IPS-18c (cell line): ENCODE measurements at regions not wholly inside any gene's neighbourhood (a gene's known extent, or its start where the extent isn't known, plus 50 kb on each side); places are given as distances from the start of the nearest gene placed in this dataset.
"Not testable (repeated sequence)": the region's sequence is repeated elsewhere in the genome, so short reads cannot be mapped to it uniquely, and the experiment has no call there.

Source experiments
- H3K4me3 ChIP-seq: 2 replicates; pipeline ENCODE4 v1.7.0; 2013; ENCODE audit warnings: low read depth, mild to moderate bottlenecking, low read length, moderate library complexity; ENCODE audit not compliant: insufficient read depth
- H3K9me3 ChIP-seq: one replicate; pipeline ENCODE4 v1.6.1; 2013; ENCODE audit warnings: mild to moderate bottlenecking, low read length, moderate library complexity; ENCODE audit not compliant: control insufficient read depth, insufficient read depth

DNA sequence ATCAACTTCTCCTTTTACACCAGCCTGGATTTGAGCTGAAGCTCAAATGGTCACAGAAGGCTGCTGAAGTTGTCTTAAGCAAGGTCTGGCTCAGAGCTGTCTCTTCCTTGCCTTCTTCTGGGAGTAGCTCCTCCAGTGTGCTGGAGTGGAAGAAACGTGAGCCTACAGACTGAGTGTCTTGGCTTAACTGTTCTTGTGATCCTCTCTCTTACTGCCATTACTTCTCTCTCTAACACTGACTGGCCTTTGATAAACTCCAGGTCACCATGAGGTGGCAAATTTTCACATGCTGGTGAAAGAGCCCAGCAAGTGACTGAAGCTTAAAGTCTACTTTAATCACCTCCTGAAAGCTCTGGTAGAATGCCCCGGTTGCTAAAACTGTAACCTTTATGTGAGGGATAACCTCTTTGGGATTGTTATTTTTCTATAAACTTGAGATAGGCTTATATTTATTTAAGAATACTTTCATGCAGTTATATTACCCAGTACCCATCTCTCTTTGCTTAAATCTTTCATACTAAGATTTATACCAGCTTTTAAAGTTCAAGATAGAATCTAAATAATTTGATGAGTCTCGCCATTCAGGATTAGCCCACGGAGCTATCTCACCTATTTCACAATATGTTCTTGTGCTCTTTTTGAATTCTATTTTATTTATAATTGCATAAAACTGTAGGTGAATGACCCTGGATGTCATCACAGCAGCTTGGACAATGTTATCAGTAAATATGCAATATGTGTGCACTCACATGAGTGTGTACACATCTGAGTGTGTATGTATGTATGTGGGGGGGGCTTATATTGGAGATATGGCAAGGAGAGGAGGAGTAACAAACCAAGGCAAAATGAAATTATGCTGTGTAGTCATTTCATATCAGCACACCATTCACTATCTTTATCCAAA is 924.0 kb downstream of the LTN1 start:
- Histone ChIP-seq H3K4me3 (no peak overlapping the region; the same call in 1 of the 2 replicates), H3K9me3 (peaks cover 2% of the 10 kb centered on the region)

DNA sequence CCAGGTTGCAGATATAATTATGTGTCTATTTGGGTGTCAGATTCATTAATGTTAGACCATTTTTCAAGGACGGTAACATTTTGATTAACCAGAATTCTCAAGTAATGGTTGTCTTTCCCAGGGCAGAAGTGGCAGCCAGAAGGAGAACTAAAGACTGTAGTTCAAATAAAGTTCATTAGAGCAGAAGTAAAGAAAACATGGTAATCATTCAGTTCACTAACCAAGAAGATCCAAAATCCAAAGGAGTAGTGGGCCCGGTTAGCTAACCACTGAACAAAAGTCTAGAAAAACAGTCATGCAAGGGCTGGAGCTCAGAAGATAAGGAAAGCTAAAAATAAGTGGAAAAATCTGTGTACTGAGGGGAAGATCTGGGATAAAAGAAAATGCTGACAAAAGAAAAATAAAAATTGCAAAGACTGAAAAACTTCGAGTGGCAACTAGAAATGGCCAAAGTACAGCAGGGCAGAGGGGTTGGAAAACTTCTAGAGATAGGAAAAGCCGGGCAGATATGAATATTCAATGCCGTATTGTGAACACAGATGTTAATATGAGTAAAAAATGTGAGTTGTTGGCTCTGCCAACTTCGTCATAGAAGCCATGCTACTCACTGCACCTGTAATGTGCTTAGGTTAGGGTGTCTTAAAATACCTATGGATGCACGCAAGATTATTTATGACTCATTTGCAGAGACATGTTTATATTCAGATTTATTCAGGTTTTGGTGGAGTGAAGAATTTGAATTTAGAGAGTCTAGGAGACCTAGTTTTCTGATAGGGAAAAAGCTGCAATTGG is 925.9 kb downstream of the LTN1 start:
- Histone ChIP-seq H3K4me3 (no peak overlapping the region), H3K9me3 (no peaks in the 10 kb centered on the region)

DNA sequence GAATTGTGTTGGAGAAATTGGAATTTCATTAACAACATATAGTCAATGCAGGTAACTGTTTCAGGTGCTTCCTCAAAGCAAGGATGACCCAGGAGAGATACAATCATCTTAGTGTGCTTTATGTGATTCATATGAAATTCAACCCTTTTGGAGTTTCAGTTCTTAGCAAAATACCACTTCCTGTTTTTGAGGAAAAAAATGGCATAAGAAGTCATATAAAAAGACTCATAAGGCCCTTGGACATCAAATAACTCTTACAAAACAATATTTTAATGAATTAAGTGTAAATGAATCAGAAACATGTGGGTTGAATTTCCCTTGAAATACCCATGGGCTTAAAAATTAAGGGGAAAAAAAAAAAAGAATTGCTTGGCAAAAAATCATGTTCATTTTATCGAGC is 926.6 kb downstream of the LTN1 start:
- H3K4me3 ChIP-seq: no peak overlapping the region

DNA sequence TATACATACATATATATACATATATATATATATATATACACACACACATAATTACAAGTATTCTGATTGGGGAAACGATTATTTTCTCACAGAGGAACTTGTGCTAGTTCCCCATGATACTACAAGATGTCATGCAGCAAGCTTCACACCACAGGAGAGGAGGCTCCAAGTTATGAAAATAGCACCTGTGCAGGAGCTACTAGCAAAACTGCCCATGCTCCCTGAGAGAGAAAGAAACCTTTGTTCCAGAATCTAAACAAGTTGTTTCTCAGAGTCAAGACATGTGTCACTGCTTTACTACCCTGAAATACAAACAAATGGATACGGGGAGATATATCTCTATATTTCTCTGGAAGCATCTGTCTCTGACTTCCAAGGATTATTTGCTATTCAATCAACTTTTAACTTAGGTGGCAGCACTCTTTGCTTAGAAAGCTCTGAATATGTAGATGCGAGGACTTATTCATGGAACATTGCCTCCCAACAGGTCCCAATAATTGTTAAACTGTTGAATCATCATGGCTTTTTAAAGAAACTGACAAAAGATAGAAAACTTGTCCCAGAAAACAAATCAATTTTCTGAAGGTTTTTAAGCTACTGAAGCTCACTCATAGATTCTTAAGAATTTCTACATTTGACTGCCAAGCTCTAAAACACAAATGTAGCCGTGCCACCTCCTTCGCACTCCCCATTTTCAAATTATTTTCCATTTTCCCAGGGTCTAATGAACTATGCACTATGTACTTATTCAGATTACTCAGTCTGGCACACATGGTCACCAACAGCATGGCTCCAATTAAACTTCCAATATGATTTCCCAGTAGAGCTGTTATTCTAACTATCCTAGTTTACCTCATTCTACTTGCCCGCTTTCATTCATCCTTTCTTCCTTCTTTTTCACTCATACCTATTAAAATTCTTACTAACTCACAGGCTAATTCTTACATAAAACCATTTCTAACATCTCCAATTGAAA is 929.1 kb downstream of the LTN1 start:
- Histone ChIP-seq H3K4me3 (no peak overlapping the region), H3K9me3 (no peaks in the 10 kb centered on the region)

More for the DNA sequence above, 926.6 kb downstream of the LTN1 start:
- H3K9me3 ChIP-seq: no peaks in the 10 kb centered on the region

DNA sequence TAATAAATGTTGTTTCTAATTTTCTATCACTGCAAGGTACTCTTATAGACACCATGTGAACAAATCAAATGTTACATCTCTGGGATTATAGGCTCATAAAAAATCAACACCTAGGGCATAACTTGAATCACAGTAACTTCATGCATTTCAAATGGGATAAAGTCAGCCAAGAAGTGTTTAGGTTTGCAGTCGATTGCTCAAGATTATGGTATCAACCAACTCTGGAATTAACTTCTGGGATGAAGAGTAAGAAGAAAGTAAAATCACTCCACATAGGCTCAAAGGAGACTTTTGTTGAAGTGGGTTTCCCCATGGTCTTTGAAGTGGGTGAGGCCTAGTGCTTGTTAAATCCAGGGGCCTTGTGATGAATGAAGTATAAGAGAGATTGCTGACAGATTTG is 939.7 kb downstream of the LTN1 start:
- H3K9me3 ChIP-seq, H3K4me3 ChIP-seq: not testable (repeated sequence)

DNA sequence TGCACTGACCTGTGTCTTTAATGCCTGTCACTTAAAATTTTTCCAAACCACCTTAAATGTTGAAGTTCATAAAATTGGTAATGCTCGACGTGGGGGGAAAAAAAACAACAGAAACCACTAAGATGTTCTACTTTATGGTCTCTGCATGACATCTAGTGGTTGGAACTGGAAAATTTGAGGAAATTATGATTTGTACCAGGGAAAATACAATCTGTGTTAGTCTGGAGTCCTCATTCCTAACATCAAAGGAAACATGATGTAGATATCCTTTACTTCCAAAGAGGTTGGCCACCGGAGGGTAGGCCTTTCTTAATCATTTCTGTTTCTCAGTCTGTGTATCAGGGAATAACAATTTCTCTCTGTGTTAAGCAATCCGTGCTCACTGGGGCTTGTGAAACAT is 941.0 kb downstream of the LTN1 start:
- not testable (repeated sequence) for H3K9me3 ChIP-seq

DNA sequence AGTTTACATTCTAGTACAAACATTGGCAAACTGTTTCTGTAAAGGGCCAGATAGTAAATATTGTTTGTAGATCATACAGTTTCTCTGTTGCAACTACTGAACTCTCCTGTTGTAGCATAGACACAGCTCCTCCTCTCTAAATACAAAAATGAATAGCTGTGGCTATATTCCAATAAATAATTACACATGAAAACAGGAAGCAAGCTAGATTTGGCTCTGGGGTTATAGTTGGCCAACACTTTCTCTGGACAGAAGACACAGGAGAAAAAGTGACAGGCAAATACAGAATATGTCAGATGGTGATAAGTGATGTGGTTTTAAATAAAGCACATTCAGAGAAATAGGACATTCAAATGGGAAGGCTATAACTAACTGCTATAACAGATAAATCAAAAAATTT is 957.0 kb downstream of the LTN1 start:
- not testable (repeated sequence) for H3K4me3 ChIP-seq, H3K9me3 ChIP-seq

More for the DNA sequence above, 941.0 kb downstream of the LTN1 start:
- not testable (repeated sequence) for H3K4me3 ChIP-seq

DNA sequence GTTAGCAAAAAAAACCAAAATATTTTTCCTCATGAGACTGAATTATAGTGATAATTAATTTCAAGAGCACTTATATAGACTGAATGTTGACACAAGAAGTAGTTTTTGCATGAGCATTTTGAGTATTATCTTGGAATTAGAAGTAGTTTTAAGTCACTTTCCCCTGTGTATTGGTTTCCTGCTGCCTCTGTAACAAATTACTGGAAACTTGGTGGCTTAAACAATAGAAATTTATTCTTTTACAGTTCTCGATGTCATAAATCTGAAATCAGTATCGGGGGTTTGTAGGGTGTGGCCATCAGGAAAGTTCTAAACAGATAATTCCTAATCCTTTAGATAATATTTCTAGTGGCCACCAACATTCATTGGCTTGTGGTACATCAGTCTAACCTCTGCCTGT is 957.8 kb downstream of the LTN1 start:
- not testable (repeated sequence) for H3K9me3 ChIP-seq

DNA sequence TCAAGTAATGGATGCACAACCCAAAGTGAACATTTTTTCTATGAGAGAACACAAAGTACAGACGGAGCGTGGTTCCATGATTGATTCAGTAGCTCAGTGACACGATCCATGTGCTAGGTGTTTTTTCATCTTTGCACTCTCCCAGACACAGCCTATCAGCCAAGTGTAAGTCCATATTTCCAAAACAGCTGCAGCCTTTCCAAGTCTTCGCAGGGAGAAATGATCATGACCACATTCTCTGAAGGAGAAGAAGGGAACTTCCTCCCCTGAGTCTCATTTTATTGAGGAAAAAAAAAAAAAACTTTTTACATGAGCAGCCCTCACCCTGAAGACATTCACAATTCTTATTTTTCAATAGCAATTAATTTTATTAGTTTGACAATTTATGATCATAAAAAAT is 958.3 kb downstream of the LTN1 start:
- H3K9me3 ChIP-seq, H3K4me3 ChIP-seq: not testable (repeated sequence)

More for the DNA sequence above, 957.8 kb downstream of the LTN1 start:
- H3K4me3 ChIP-seq: not testable (repeated sequence)

DNA sequence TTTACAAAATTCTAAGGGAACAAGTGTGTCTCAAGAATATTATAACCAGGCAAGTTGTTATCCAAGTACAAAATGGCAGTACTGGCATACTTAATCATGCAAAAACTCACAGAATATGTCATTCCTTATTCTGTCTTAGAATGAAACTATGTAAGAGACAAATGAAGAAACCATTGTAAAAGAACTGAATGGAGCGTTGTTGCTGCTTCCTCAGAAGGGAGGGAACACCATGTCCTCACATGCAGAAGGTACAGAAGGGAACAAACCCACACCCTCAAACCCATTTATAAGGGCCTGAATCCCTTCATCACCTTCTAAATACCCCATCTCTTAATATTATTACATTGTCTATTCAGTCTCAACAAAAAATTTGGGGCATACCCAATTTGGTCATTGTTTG is 960.0 kb downstream of the LTN1 start:
- not testable (repeated sequence) for H3K9me3 ChIP-seq, H3K4me3 ChIP-seq

DNA sequence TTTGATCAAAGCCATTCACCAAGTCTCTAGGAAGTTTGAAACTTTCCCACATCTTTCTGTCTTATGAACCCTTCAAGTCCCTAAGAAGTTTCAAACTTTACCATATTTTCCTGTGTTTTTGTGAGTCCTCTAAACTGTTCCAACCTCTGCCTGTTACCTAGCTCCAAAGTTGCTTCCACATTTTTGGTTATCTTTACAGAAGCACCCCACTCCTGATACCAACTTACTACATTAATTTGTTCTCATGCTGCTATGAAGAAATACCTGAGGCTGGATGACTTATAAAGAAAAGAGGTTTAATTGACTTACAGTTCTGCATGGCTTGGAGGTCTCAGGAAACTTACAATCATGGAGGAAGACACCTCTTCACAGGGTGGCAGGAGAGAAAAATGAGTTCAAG is 961.6 kb downstream of the LTN1 start:
- not testable (repeated sequence) for H3K9me3 ChIP-seq, H3K4me3 ChIP-seq

DNA sequence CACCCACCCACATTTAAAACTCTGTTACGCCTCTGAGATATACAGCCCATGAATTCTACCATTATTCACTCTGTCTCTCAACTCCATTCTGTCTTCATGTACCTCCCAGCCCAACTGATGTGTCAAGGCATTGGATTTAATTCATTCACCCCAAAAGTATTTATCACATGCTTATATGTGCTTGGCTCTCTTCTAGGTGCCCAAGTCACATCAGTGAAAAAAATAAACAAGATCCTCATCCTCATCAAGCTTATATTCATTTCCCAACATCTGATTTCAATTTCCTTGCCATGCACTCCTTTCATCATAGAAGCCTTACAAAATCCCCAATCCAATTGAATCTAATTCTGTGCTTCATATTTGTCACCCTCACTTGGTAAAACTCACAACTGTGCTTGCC is 967.6 kb downstream of the LTN1 start:
- H3K9me3 ChIP-seq: peaks cover 2% of the 10 kb centered on the region
- H3K4me3 ChIP-seq: no peak overlapping the region

DNA sequence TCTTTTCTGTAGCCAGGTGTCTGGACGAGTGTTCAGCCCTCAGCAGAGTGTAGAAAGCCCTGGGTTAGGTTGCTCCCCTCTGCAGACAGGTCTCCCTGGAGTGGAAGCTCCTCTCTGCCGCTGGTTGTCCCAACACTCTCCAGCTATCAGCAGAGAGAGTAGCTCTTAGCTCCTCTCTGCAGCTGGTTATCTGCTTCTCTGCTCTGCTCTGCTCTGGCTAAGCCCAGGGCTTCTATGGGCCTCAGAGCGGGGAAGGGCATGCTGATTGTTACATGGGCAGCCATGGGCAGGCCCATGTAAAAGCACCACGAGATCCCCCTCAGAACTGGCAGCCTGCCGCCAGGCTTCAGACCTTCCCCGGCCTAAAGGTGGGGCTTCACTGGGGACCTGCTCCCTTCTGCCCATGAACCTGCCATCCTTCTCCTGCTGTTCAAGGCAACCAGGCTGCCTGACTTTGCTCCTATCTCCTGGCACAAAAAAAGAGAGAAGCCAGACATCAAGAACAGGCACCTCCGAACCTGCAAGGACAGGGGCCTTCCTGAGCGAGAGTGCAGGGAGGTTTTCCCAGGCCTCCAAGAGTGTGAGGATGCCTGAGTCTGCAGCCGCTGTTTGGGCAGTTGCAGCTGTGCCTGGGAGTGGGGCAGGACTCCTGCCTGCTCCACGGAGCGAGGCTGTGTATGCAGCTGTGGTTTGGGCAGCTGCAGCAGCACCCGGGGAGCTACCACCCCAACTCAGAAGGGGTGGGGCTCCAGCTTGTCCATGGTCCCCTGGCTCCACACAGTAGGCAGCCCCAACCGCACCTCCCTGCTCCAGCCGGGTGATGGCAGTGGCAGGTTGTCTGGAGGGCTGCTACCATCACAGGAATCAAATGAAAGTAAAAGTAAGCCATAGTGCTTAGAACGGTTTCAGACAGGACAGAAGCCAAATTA is 973.7 kb downstream of the LTN1 start:
- Histone ChIP-seq H3K4me3 (no peak overlapping the region), H3K9me3 (no peaks in the 10 kb centered on the region)

DNA sequence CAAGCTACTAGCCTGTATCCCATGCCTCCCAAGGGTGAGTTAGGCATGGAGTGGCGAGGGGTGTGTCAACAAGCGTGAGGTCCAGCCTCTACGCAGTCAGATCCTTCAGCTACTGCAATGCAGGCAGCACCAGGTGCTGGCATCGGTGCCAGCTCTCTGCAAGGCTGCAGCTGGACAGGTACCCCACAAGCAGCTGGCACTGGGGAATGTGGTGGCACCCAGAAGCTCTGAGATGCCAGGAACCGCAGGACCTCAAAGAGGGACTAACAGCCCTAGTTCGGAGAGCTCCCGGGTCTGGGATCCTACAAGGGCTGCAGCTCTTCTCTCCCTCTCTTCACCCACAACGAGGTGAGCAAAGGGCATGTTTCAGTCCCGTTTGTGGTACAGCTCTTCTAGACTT is 974.5 kb downstream of the LTN1 start:
- H3K4me3 ChIP-seq: no peak overlapping the region
- no peaks in the 10 kb centered on the region for H3K9me3 ChIP-seq

DNA sequence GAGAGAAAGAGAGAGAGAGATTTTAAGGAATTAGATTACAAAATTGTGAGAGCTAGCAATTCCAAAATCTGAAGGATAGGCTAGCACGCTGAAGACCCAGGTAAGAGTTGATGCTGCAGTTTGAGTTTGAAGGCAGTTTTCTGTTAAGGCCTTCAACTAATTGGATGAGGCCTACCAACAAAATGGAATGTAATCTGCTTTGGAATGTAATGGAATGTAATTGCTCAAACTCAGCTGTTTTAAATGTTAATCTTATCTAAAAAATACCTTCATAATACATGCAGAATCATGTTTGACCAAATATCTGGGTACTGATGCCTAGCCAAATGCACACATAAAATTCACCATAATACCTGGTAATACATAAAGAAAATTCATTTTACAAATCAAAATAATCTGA is 976.1 kb downstream of the LTN1 start:
- Histone ChIP-seq H3K9me3 (no peaks in the 10 kb centered on the region), H3K4me3 (no peak overlapping the region)

DNA sequence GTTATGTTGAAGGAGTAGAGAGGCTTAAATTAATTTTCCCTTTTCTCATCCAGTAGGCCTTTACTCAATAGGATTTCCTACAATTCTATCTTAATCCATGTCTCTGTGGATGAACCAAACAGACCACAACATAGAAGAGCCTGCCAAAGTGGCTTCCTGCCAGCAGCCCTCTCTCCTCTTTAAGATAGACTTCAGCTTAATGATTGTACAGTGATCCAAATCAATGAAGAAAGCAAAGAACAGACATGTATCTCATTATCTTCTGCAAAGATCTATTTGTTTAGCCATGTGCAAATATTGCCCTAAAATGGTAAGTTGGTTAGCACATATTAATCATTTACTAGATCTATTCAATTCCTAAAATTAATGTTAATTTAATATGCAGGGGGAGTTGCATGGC is 979.6 kb downstream of the LTN1 start:
- H3K4me3 ChIP-seq, H3K9me3 ChIP-seq: not testable (repeated sequence)
